BLaER1 (cell line): ENCODE measurements at regions not wholly inside any gene's neighbourhood (a gene's known extent, or its start where the extent isn't known, plus 50 kb on each side); places are given as distances from the start of the nearest gene placed in this dataset.

Experiments
- H3K27ac ChIP-seq: shearing (Covaris generic); formaldehyde crosslinking; 2 replicates; pipeline ENCODE4 v1.8.1; 2022
- H3K27me3 ChIP-seq: shearing (Covaris generic); formaldehyde crosslinking; 2 replicates; pipeline ENCODE4 v1.8.1; 2022
- H3K36me3 ChIP-seq: shearing (Covaris generic); formaldehyde crosslinking; 2 replicates; pipeline ENCODE4 v1.8.1; 2022
- H3K4me1 ChIP-seq: shearing (Covaris generic); formaldehyde crosslinking; 2 replicates; pipeline ENCODE4 v1.8.1; 2022
- H3K4me2 ChIP-seq: shearing (Covaris generic); formaldehyde crosslinking; 2 replicates; pipeline ENCODE4 v1.8.1; 2022
- H3K4me3 ChIP-seq: shearing (Covaris generic); formaldehyde crosslinking; 2 replicates; pipeline ENCODE4 v1.8.1; 2022
- H3K9ac ChIP-seq: shearing (Covaris generic); formaldehyde crosslinking; 2 replicates; pipeline ENCODE4 v1.8.1; 2022
- H3K9me3 ChIP-seq: shearing (Covaris generic); formaldehyde crosslinking; 2 replicates; pipeline ENCODE4 v1.8.1; 2022
- H4K20me1 ChIP-seq: shearing (Covaris generic); formaldehyde crosslinking; 2 replicates; pipeline ENCODE4 v1.8.1; 2022
- Cebpa-rat ChIP-seq: shearing (Covaris generic); IDR thresholded peaks from 2 replicates; pipeline ENCODE4 v1.8.1; 2022

- Histone ChIP-seq H3K36me3 (no peaks in the 10 kb centered on the region), H3K4me2 (no peak overlapping the region), H3K27me3 (no peaks in the 10 kb centered on the region), H3K9me3 (no peaks in the 10 kb centered on the region), H4K20me1 (no peaks in the 10 kb centered on the region), H3K4me1 (peaks cover 13% of the 10 kb centered on the region), H3K4me3 (no peak overlapping the region), H3K27ac (no peak overlapping the region), H3K9ac (no peak overlapping the region)
- no peak for TF ChIP-seq Cebpa-rat
Observed at GRCh38 chr11:116129456-116129855, 625.2 kb upstream of the CADM1 start.

GRCh38 chr11:116126562-116126961 is 622.3 kb upstream of the CADM1 start:
- Histone ChIP-seq H4K20me1 (no peaks in the 10 kb centered on the region), H3K4me1 (peaks cover 18% of the 10 kb centered on the region), H3K27ac (no peak overlapping the region), H3K27me3 (no peaks in the 10 kb centered on the region), H3K4me3 (no peak overlapping the region), H3K9ac (no peak overlapping the region), H3K4me2 (peak overlapping the region; percentile 57), H3K9me3 (no peaks in the 10 kb centered on the region), H3K36me3 (no peaks in the 10 kb centered on the region)
- TF ChIP-seq Cebpa-rat = no peak

GRCh38 chr11:116124922-116125714 is 620.9 kb upstream of the CADM1 start:
- Histone ChIP-seq H3K27me3 (no peaks in the 10 kb centered on the region), H3K27ac (no peak overlapping the region), H3K4me1 (peaks cover 18% of the 10 kb centered on the region), H3K9ac (no peak overlapping the region), H3K36me3 (no peaks in the 10 kb centered on the region), H3K4me3 (no peak overlapping the region), H3K9me3 (no peaks in the 10 kb centered on the region), H4K20me1 (no peaks in the 10 kb centered on the region), H3K4me2 (no peak overlapping the region)
- no peak for TF ChIP-seq Cebpa-rat

GRCh38 chr11:116123739-116124138 is 619.5 kb upstream of the CADM1 start:
- H3K27me3 ChIP-seq = no peaks in the 10 kb centered on the region
- H3K36me3 ChIP-seq = no peaks in the 10 kb centered on the region
- H4K20me1 ChIP-seq = no peaks in the 10 kb centered on the region
- TF ChIP-seq Cebpa-rat = no peak
- no peaks in the 10 kb centered on the region for H3K9me3 ChIP-seq
- H3K4me2 ChIP-seq = no peak overlapping the region
- no peak overlapping the region for H3K4me3 ChIP-seq
- H3K9ac ChIP-seq = no peak overlapping the region
- no peak overlapping the region for H3K27ac ChIP-seq
- H3K4me1 ChIP-seq = peaks cover 18% of the 10 kb centered on the region

GRCh38 chr11:116122697-116123472 is 618.7 kb upstream of the CADM1 start:
- TF ChIP-seq Cebpa-rat = no peak
- Histone ChIP-seq H4K20me1 (no peaks in the 10 kb centered on the region), H3K9ac (no peak overlapping the region), H3K4me1 (peaks cover 18% of the 10 kb centered on the region), H3K27me3 (no peaks in the 10 kb centered on the region), H3K36me3 (no peaks in the 10 kb centered on the region), H3K4me3 (no peak overlapping the region), H3K4me2 (no peak overlapping the region), H3K27ac (no peak overlapping the region), H3K9me3 (no peaks in the 10 kb centered on the region)

- Histone ChIP-seq H3K4me2 (no peak overlapping the region), H4K20me1 (no peaks in the 10 kb centered on the region), H3K4me3 (no peak overlapping the region), H3K9me3 (peaks cover 4% of the 10 kb centered on the region; the same call in 1 of the 2 replicates), H3K27ac (no peak overlapping the region), H3K9ac (no peak overlapping the region), H3K36me3 (no peaks in the 10 kb centered on the region), H3K4me1 (0 out of 2 replicates have a peak, but pooled peaks cover 3% of the 10 kb centered on the region), H3K27me3 (no peaks in the 10 kb centered on the region)
- no peak for TF ChIP-seq Cebpa-rat
Observed at GRCh38 chr11:116119158-116119557, 614.9 kb upstream of the CADM1 start.

GRCh38 chr11:116118138-116118470 is 613.9 kb upstream of the CADM1 start:
- no peak overlapping the region for H3K4me2 ChIP-seq
- no peak overlapping the region for H3K9ac ChIP-seq
- H4K20me1 ChIP-seq = no peaks in the 10 kb centered on the region
- no peaks in the 10 kb centered on the region for H3K27me3 ChIP-seq
- H3K36me3 ChIP-seq = no peaks in the 10 kb centered on the region
- no peak overlapping the region for H3K4me3 ChIP-seq
- H3K9me3 ChIP-seq = peaks cover 10% of the 10 kb centered on the region; the same call in 1 of the 2 replicates
- peaks cover 2% of the 10 kb centered on the region for H3K4me1 ChIP-seq
- TF ChIP-seq Cebpa-rat = no peak
- H3K27ac ChIP-seq = no peak overlapping the region

- Histone ChIP-seq H3K9ac (no peak overlapping the region), H3K9me3 (peaks cover 10% of the 10 kb centered on the region; the same call in 1 of the 2 replicates), H3K27me3 (no peaks in the 10 kb centered on the region), H3K36me3 (no peaks in the 10 kb centered on the region), H3K4me2 (no peak overlapping the region), H4K20me1 (no peaks in the 10 kb centered on the region), H3K4me1 (peaks cover 8% of the 10 kb centered on the region), H3K27ac (no peak overlapping the region), H3K4me3 (no peak overlapping the region)
- TF ChIP-seq Cebpa-rat = no peak
Observed at GRCh38 chr11:116117331-116118137, 613.3 kb upstream of the CADM1 start.

GRCh38 chr11:116115801-116116200 is 611.6 kb upstream of the CADM1 start:
- no peaks in the 10 kb centered on the region for H4K20me1 ChIP-seq
- no peak overlapping the region for H3K4me3 ChIP-seq

More at GRCh38 chr11:116115801-116116200, 611.6 kb upstream of the CADM1 start:
- peaks cover 12% of the 10 kb centered on the region for H3K4me1 ChIP-seq
- no peaks in the 10 kb centered on the region for H3K36me3 ChIP-seq
- peaks cover 10% of the 10 kb centered on the region; the same call in 1 of the 2 replicates for H3K9me3 ChIP-seq
- no peak overlapping the region for H3K4me2 ChIP-seq
- H3K9ac ChIP-seq = no peak overlapping the region
- TF ChIP-seq Cebpa-rat = no peak; the same call in 1 of the 2 replicates
- no peak overlapping the region for H3K27ac ChIP-seq
- no peaks in the 10 kb centered on the region for H3K27me3 ChIP-seq
